Astrocyte of the cerebellum (primary cell): ENCODE measurements at regions not wholly inside any gene's neighbourhood (a gene's known extent, or its start where the extent isn't known, plus 50 kb on each side); places are given as distances from the start of the nearest gene placed in this dataset.

Experiments used
- DNase-seq: peaks from one replicate; pipeline ENCODE4 v3.0.0-alpha.2; 2011; ENCODE audit warnings: low read depth
- H3K4me3 ChIP-seq: 2 replicates; pipeline ENCODE4 v1.5.1; 2011; ENCODE audit warnings: mild to moderate bottlenecking, low read depth, low read length, moderate library complexity
- CTCF ChIP-seq: IDR thresholded peaks from 2 replicates; pipeline ENCODE4 v1.5.1; 2012; ENCODE audit warnings: low read length, low read depth, moderate library complexity, mild to moderate bottlenecking; ENCODE audit errors: missing control alignments
- in situ Hi-C: cut with HindIII; loops from 2 replicates; pipeline ENCODE4 v1.10.0; 2017; ENCODE audit warnings: low sequenced_read_pairs

- TF ChIP-seq CTCF = no peak
- no peak overlapping the region for H3K4me3 ChIP-seq
- DNase-seq = no peak
- in situ Hi-C loops = no loop called here
Observed at GRCh38 chr10:8956400-8956799, 901.9 kb downstream of the GATA3 start.

GRCh38 chr10:8962249-8962648, 907.8 kb downstream of the GATA3 start:
- in situ Hi-C loops = no loop called here
- TF ChIP-seq CTCF = no peak
- no peak for DNase-seq
- H3K4me3 ChIP-seq = no peak overlapping the region

- DNase-seq = no peak
- in situ Hi-C loops = no loop called here
- no peak for TF ChIP-seq CTCF
- H3K4me3 ChIP-seq = no peak overlapping the region
Observed at GRCh38 chr10:8967061-8967460, 912.6 kb downstream of the GATA3 start.

- in situ Hi-C loops = no loop called here
- TF ChIP-seq CTCF = no peak
- no peak overlapping the region for H3K4me3 ChIP-seq
- DNase-seq = no peak
Observed at GRCh38 chr10:8969853-8970252, 915.4 kb downstream of the GATA3 start.

- DNase-seq = no peak
- TF ChIP-seq CTCF = no peak
Observed at GRCh38 chr10:8975535-8975934, 921.0 kb downstream of the GATA3 start.

GRCh38 chr10:8978100-8978499, 923.6 kb downstream of the GATA3 start:
- no peak for TF ChIP-seq CTCF
- in situ Hi-C loops = no loop called here
- no peak for DNase-seq
- no peak overlapping the region for H3K4me3 ChIP-seq

More at GRCh38 chr10:8975535-8975934, 921.0 kb downstream of the GATA3 start:
- H3K4me3 ChIP-seq = no peak overlapping the region
- in situ Hi-C loops = no loop called here

GRCh38 chr10:8979976-8980375, 925.5 kb downstream of the GATA3 start:
- H3K4me3 ChIP-seq = no peak overlapping the region
- TF ChIP-seq CTCF = no peak
- DNase-seq = no peak
- in situ Hi-C loops = no loop called here
